Parathyroid adenoma (tissue), 2 donors: ENCODE measurements at regions not wholly inside any gene's neighbourhood (a gene's known extent, or its start where the extent isn't known, plus 50 kb on each side); places are given as distances from the start of the nearest gene placed in this dataset.

ENCODE experiments used
- H2AFZ ChIP-seq: fragments of 300-600 bp; sonication (generic); one replicate; pipeline ENCODE4 v1.7.0; 2017; ENCODE audit warnings: antibody characterized with exemption, mild to moderate bottlenecking
- H3K27ac ChIP-seq: fragments of 300-600 bp; sonication (generic); one replicate; pipeline ENCODE4 v1.7.0; 2017
- H3K27me3 ChIP-seq: fragments of 300-600 bp; sonication (generic); one replicate; pipeline ENCODE4 v1.7.0; 2017; ENCODE audit warnings: low read length; ENCODE audit not compliant: control insufficient read depth, insufficient read depth
- H3K36me3 ChIP-seq: fragments of 300-600 bp; sonication (generic); one replicate; pipeline ENCODE4 v1.7.0; 2017; ENCODE audit warnings: low read length; ENCODE audit not compliant: control insufficient read depth, insufficient read depth
- H3K4me1 ChIP-seq: fragments of 300-600 bp; sonication (generic); one replicate; pipeline ENCODE4 v1.7.0; 2017; ENCODE audit warnings: control low read depth
- H3K4me2 ChIP-seq: fragments of 300-600 bp; sonication (generic); one replicate; pipeline ENCODE4 v1.7.0; 2017; ENCODE audit warnings: low read length
- H3K4me3 ChIP-seq: fragments of 300-600 bp; sonication (generic); one replicate; pipeline ENCODE4 v1.7.0; 2017; ENCODE audit warnings: low read depth, low read length
- H3K79me2 ChIP-seq: fragments of 300-600 bp; sonication (generic); one replicate; pipeline ENCODE4 v1.7.0; 2017; ENCODE audit warnings: control low read depth
- H3K9ac ChIP-seq: fragments of 300-600 bp; sonication (generic); one replicate; pipeline ENCODE4 v1.7.0; 2017; ENCODE audit warnings: mild to moderate bottlenecking
- H3K9me3 ChIP-seq: fragments of 300-600 bp; sonication (generic); one replicate; pipeline ENCODE4 v1.7.0; 2017; ENCODE audit warnings: low read length; ENCODE audit not compliant: control insufficient read depth
- TF ChIP-seq, protein P1 (sequence below): fragments of 300-600 bp; sonication (generic); IDR thresholded peaks from one replicate; pipeline ENCODE4 v1.7.0; 2017; ENCODE audit warnings: antibody characterized with exemption, mild to moderate bottlenecking
- donor health status: primary hyperparathyroidism.

DNA sequence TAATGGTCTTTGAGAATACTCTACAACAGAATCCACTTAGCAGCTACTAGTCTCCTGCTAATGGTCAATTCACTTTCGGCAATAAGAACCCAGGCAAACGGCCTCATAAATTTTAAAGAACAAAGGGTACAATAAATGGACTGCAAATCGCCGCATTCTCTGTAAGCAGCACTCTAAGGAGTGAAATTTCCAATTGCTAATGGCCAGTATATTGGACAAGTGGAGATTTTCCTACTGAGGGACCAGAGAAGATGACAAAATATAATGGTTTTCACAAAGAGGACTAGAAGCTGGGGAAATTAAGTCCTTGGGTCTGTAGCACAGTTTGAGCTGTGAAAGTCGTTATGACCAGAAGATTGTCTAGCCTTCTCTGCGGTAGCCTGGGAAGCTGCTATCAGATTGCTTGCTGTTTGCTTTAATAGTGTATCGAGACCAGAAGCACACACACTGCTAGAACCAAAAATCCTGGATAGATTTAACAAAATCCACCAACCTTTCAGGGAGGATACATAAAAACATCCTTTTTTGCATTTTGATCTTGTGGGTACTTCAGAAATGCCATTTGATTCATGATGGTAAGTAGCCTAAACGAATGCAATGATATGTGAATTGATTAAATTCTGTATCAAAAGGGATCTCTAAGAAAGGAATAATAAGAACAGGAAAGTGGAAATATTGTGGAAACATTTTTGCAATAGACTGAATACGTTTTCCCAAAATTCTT lies 53.6 kb upstream of the ATP8B1 start:
- no peak overlapping the region for H3K4me3 ChIP-seq
- no peaks in the 10 kb centered on the region for H3K4me1 ChIP-seq
- no peaks in the 10 kb centered on the region for H3K36me3 ChIP-seq
- TF ChIP-seq, protein P1, sequence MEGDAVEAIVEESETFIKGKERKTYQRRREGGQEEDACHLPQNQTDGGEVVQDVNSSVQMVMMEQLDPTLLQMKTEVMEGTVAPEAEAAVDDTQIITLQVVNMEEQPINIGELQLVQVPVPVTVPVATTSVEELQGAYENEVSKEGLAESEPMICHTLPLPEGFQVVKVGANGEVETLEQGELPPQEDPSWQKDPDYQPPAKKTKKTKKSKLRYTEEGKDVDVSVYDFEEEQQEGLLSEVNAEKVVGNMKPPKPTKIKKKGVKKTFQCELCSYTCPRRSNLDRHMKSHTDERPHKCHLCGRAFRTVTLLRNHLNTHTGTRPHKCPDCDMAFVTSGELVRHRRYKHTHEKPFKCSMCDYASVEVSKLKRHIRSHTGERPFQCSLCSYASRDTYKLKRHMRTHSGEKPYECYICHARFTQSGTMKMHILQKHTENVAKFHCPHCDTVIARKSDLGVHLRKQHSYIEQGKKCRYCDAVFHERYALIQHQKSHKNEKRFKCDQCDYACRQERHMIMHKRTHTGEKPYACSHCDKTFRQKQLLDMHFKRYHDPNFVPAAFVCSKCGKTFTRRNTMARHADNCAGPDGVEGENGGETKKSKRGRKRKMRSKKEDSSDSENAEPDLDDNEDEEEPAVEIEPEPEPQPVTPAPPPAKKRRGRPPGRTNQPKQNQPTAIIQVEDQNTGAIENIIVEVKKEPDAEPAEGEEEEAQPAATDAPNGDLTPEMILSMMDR = no peak
- H3K27ac ChIP-seq = no peak overlapping the region
- no peak overlapping the region for H2AFZ ChIP-seq
- no peaks in the 10 kb centered on the region for H3K79me2 ChIP-seq
- H3K9ac ChIP-seq = no peak overlapping the region
- no peak overlapping the region for H3K4me2 ChIP-seq
- H3K9me3 ChIP-seq = no peaks in the 10 kb centered on the region
- no peaks in the 10 kb centered on the region for H3K27me3 ChIP-seq

DNA sequence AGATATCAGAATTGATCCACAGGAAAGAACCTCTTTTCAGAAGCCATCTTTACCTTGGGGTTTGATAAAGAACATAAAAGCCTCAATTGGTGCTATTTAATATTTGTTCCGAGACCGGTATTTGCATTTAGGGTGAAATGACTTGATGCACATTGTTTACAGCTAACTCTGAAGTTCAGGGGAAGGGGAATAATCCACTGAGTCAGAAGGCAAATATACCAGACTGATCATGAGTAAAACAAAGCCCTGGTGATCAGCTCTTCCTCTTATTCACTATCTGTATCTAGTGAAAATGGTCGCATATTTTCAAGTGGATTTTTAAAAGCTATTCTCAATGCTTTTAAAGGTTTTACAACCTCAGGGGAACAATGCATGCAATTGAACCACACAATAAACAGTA lies 53.0 kb upstream of the ATP8B1 start:
- Histone ChIP-seq H3K36me3 (no peaks in the 10 kb centered on the region), H3K9ac (no peak overlapping the region), H3K27ac (no peak overlapping the region), H3K9me3 (no peaks in the 10 kb centered on the region), H3K4me3 (no peak overlapping the region), H3K27me3 (no peaks in the 10 kb centered on the region), H2AFZ (no peak overlapping the region), H3K4me2 (no peak overlapping the region), H3K79me2 (no peaks in the 10 kb centered on the region), H3K4me1 (no peaks in the 10 kb centered on the region)
- TF ChIP-seq, protein P1 = no peak

DNA sequence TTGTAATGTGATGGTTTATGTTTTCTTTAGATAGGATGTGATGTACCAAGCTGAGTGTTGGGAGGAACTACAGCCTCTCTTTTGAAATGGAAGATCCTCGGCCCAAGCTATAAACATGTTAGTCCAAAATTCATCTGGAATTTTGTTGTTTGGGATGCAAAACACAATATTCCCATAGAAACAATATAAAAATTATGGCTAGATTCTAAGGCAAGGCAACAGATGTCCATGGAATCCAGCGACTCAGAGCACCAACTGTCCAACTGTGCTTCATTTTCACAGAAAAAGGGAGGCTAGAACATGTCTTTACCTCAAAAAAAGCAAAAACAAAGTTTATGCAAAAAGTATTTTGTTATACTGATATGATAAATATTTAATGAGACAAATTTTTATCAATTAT lies 52.4 kb upstream of the ATP8B1 start:
- no peaks in the 10 kb centered on the region for H3K4me1 ChIP-seq
- H3K36me3 ChIP-seq = no peaks in the 10 kb centered on the region
- H3K79me2 ChIP-seq = no peaks in the 10 kb centered on the region
- no peak overlapping the region for H3K4me3 ChIP-seq
- H2AFZ ChIP-seq = no peak overlapping the region
- H3K9ac ChIP-seq = no peak overlapping the region
- no peaks in the 10 kb centered on the region for H3K9me3 ChIP-seq
- TF ChIP-seq, protein P1 = no peak
- H3K4me2 ChIP-seq = no peak overlapping the region
- H3K27me3 ChIP-seq = no peaks in the 10 kb centered on the region
- no peak overlapping the region for H3K27ac ChIP-seq

DNA sequence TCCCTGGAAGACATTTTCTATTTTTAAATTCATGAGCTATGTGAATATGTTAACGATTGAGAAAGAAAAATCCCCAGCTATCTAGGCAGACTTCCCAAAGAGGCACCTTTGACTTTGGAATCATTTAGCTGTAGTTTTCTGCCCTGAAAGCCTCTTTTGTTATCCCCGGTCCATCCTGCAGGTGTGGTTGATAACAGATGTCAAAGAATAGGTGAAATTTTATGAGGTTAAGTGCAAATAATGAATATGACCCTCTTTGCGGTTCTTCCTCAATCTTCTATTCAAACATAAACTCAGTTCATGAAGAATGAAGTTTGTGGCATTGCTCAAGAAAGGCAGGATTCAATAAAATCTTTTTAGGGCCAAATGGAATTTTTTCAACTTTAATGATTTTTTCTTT lies 51.6 kb upstream of the ATP8B1 start:
- Histone ChIP-seq H2AFZ (no peak overlapping the region), H3K4me3 (no peak overlapping the region), H3K4me1 (no peaks in the 10 kb centered on the region), H3K36me3 (no peaks in the 10 kb centered on the region), H3K4me2 (no peak overlapping the region), H3K27ac (no peak overlapping the region), H3K9ac (no peak overlapping the region), H3K9me3 (no peaks in the 10 kb centered on the region), H3K79me2 (no peaks in the 10 kb centered on the region), H3K27me3 (no peaks in the 10 kb centered on the region)
- TF ChIP-seq, protein P1 = no peak

DNA sequence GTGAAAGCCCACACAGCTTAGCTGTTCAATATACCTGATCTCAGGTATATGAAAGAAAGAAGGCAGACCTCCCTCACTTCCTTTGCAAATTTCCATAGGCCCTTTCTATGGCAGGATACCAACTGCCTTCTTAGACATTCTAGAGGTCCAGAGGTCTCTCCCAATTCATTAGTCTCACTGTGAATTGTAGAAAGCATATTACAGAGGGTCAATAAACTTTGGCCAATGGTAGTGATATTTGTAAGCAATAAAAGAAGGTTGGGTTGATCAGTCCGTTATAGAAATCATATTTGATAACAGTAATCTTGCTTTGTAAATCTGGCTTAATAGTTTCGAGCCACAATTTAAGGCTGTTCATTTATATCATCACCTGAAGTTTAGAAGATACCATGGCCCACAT lies 50.7 kb upstream of the ATP8B1 start:
- Histone ChIP-seq H3K36me3 (no peaks in the 10 kb centered on the region), H2AFZ (no peak overlapping the region), H3K9ac (no peak overlapping the region), H3K4me1 (no peaks in the 10 kb centered on the region), H3K9me3 (no peaks in the 10 kb centered on the region), H3K4me3 (no peak overlapping the region), H3K4me2 (no peak overlapping the region), H3K79me2 (no peaks in the 10 kb centered on the region), H3K27me3 (no peaks in the 10 kb centered on the region), H3K27ac (no peak overlapping the region)
- TF ChIP-seq, protein P1 = no peak
